Colon (tissue), 2 donors: ENCODE measurements at regions not wholly inside any gene's neighbourhood (a gene's known extent, or its start where the extent isn't known, plus 50 kb on each side); places are given as distances from the start of the nearest gene placed in this dataset.

Source experiments
- FAIRE-seq: peaks from 2 replicates; lab custom pipeline; 2012; peaks lifted over from hg19 to GRCh38; lab: Jason Lieb, UNC
- donor health status: control.
- donor health status: control.

DNA sequence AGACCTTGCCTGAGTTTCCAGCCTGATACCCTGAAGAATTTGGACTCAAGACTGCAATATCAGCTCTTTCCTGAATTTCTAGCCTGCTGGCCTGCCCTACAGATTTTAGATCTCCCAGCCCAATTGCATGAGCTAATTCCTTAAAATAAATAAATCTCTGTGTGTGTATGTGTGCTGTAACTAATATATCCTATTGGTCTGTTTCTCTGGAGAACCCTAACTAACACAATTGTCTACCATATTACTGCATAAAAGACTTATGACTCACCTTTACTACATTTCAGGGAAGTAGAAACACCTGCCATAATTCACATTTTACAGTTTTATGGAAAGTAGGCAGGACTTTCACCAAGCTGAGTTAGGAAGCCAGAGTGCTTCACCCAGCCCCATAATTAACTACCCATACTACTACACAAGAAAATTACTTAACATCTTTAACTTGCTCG, 90.7 kb upstream of the BEND6 start:
- peak; percentile 92 for FAIRE-seq

DNA sequence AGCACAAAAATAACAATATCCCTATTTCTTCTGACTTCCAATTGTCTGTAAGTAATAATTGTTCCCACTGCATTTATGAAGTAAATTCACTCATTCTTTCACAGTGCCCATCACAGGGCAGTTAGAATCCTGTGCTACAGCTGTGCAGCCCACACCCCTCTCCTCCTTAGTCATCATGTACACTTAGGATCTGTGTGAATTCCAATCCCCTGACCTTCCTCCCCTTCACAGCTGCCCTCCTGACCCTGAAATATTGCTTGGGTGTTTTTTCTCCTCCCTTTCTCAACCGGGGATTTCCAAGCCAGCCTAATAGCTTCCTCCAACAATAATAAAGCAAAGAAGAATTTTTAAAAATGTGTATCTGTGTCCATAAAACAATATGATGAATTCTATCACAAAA, 91.5 kb upstream of the BEND6 start:
- FAIRE-seq, result no peak

DNA sequence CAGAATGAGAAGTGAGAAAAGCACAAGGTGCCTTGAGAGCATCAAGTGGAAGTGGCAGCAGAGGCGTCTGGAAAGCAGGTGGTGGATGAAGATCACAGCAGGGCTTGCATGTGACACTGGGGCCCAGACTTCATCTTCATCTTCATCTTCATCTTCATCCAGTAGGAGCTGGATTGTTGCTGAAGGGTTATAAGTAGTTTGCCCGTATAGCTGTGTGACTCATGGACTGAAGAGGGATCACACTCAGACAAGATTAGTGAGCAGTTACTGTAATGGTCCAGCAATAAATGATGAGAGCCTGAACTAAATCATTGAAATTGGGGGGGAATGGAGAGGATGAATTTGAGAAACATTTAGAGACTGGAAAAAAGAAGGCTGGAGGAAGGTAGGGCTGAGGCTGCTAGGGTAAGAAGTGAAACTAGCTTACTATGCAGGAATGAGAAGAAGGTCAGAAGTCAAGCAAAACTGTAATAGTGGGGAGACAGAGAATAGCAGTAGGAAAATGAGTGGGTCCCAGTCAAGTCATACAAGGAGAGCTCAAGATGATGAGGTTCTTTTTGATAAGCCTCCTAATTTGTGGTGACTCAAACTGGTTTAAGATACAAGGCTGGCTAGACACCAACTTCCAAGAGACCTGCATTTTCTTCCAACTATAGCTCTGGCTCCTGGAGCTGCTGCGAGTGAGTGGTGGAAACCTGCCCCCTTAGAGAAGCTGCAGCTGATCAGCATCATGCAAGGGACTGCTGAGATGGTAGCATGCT, 92.3 kb upstream of the BEND6 start:
- no peak for FAIRE-seq

DNA sequence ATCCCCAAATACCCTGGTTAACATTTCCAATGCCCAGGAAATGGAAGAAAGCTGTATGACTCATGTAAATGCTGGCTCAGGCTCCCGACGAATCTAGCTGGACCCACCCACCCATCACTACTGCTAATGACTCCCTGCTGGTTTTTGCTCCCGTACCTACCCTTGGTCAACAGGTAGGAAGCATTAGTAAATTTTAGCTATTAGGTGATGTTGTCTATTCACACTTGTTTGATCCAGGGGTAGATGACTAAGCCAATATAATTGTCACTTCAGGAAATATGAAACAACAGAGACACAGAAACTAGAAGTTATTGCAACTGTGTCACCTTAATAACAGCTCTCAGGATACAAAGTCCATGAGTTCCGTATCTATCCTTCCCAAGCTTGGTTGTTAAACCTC, 94.4 kb upstream of the BEND6 start:
- FAIRE-seq, result no peak

DNA sequence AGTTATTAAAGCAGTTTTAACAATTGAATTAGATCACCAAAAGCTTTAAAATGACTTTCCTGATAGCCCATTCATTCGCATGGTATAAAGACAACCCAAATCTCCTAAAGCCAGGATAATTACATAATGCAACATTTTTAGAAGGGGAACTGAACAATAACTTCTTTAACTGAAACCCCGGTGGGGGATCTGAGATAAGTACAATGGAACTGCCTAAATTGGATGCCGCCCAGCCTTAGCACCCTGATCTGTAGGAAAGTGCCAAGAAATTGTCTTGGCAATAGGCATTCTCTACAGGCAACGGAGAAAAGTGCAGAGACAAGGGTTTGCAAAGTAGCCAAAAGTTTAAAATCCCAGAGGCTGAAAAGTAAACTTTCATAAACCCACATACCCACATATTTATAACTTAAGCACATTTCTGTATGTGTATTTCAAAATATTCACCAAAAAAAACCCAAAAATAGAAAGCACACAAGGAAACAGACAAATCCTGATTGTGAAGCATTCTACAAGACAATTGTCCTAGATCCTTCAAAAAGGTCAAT, 98.8 kb upstream of the BEND6 start:
- no peak for FAIRE-seq

DNA sequence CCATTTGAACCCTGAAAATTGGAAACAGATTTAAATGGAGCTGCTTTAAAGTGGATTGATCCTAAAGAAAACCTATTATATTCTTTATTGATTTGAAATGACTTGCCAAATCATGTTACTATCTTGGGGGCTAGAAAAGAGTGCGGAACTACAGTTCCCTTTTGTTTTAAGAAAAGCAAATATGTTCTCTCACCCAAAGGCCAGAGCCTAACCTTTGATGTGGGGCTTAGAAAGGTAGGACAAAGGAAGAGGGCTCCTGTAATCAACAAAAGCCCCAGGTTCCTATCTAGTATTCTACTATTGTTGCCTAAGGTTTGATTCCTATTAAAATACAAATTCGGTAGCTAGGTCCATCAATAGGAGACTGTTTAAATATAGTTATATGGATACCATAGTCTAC, 100.8 kb upstream of the BEND6 start:
- FAIRE-seq, result no peak

DNA sequence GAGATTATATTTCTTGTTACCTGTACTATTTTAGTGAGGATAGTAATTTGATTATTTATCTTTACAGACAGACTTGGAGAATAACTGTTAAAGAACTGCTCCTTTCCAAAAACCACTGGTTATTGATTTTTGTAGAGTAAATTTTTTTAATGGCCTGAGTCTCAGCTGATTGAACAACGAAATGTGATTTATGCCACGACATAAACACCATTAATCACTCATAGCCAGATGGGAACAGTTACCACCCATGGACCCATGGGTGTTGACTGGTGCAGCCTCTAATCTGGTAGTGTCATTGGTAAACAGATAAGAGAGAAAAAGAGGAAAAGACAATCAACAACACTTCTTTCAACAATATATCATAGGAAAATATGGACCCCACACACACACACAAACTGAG, 101.4 kb upstream of the BEND6 start:
- no peak for FAIRE-seq

DNA sequence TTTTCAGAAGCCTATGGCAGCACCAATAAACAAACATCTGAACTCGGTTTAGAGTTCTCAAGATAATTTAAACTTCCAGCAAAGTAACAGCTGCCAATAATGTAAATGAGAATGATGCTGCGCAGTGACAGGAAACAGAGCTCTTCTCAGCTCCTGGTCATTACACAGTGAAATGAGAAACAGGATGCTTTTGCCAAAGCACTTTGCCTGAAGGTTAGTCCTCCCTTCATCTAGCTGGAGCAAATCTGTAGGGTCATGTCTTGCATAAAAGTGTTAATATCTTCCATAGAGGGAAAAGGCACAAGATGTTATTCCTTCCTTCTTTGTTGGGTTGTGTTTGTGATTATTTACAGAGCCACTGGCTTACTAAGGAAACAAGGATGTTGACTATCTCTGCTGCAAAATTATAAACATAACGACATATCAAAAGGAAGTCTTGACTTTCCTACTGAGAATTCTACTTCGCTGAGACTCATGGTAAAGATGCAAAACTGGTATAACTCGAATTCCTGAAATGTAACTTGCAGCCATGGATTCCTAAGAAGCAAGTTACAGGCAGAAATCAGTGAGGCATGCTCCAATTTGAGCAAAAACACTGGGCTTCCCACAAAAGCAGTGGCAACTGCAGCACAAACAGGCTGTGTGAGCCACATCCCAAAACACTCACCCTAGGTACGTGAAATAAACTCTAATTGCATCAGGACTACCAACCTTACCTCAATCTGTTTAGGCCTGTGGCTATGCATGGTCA, 102.5 kb upstream of the BEND6 start:
- no peak for FAIRE-seq

DNA sequence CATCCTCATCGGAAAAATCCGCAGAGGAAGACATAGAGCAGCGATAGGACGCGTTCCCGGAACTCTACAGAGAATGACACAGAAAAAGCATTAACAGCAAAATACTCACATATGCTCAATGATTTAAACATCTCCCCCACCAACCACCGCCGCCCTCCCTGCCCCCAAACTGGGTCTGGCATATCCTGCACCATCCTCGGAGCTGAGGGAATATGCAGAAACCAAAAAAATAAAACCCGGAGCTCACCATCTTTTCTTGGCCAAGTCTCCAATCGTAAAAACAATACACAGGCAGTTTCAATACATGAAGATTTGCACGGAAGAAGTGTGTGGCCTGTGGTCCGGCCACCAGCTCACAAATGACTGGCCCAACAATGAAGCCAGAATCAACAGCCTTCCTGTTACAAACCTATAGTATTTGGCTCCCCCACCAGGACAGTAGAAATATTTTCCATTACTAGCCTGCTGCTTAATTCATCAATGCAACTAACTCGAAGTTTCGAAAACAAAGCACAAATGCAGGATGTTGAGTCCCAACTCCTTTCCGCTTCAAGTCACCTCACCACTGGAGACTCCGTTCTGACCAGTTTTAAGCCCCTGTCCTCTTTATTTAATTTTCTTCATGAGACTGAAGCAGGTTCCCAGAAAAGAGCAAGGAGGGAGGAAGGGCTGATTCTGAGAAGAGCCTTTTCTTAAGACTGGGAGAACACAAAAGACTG, 103.2 kb upstream of the BEND6 start:
- FAIRE-seq, result no peak

DNA sequence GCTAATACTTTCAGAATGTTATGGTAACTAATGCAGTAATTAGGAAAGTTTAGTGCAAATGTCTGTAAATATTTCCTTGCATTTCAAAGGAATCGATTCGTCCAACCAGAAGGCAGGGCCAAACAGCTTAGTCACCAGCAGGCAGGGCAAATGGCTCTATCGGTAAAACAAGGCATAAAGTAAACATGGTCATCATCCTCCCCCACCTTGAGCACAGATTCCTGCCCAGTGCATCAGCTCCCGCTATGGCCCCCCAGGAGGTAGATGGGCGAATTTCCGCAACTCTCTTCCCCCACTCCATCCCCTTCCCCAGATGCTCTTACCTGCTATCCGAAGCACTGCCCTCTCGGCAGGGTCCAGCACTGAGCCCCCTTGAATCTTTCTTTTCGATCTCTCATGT, 103.8 kb upstream of the BEND6 start:
- no peak for FAIRE-seq

DNA sequence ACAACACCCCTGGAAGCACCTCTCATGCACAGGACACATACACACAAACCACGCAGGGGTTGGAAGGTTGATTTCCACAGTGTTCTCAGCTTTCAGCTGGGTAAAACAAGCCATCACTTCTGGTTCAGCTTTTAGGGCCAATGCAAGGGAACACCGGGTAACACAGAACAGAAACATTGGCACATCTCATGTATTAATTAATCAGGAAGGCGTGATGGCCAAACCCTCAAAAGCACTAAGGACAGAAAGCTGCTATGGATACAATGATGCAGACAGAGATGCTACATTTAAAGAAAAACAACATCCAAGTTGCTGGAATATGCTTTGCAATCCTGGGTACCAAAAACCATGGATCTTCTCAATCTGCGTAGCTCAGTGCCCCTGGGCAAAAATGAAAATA, 104.3 kb upstream of the BEND6 start:
- FAIRE-seq, result no peak

DNA sequence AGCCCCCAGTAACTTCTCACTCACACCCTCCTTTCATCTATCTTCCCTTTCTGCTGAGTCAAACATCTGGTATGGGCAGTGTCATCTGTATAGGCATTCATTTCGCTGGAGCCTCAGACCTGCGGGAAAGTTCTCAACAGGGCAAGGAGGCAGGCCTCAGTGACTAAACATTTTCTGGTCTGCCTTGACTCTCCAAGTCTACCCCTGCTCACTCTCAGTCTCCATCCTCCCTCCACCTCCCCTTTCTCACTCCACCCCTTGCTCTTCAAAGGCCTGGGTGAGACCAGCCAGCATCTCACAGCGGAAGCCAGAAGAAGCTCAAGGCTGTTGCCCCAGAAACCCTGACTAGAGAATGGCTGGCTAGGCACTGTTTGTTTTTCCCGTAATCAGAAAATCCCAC, 105.0 kb upstream of the BEND6 start:
- FAIRE-seq, result no peak

DNA sequence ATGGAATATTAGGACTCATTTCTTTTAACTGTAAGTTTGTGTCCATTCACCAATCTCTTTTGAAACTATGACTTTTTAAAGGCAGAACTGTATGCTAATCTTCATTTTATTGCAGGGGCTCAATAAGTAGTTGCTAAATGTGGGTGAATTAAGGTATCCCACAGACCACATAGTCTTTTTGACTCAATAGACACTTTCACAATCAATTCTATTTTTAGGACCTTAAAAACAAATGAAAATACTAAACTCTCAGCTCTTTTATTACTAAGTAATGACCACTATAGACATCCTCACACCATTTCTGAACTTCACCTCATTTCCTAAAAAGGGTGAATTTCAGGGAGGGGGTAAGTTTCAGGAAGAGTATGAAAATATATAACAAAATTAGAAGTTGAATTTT, 106.8 kb upstream of the BEND6 start:
- FAIRE-seq, result no peak

DNA sequence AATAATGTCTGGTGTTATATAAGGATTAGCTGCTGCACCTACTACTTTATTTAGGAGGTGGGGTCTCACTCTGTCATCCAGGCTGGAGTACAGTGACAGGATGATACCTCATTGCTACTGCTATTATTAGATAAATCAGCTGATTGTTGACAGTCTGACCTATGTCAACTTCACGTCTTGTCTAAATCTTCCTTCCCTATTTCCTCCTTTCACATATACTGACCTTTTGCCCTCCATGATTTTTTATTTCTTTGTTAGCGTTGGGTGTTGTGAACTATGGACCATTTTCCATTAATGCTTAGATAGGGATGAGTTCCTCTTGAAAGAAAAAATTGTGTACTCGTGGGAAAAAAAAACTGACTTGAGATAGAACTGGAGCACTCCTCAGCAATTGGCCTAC, 109.9 kb upstream of the BEND6 start:
- no peak for FAIRE-seq

DNA sequence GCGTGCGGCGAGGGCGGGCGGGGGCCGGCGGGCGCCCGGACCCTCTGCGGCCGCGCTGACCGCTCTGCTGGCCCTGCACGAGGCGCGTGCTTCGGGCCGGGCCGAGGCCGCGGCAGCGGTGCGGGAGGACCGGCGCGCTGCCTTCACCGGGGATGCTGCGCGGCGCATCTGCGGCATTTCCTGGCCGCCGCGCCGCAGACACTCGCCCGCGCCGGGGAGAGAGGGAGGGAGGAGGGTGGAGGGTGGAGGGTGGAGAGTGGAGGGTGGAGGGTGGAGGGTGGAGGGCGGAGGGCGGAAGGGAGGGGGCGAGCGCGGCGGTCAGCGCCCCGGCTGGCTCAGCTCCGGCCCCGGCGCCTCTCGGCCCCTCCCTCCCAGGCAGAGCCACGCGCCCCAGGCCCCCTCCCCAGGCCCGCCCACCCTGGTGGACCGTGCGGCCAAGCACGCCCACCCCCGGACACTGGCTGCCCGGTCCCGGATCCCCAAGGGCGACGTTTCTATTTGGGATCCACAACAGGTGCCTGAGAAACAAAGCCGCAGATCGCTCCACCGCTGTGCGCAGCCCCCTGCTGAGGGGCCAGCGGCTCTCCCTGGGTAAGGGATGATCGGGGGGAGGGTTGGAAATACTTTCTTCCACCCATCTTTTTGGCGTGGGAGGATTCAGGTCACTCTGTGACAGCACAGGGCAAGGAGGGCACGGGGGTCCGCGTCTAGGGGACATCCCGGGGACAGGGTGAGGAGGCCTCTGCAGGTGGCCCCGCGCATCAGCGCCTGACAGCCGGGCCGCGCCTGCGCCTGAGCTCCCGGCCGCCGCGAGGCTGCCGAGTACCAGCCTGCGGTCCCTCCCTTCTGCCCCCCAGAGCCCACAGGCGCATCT, 111.2 kb upstream of the BEND6 start:
- no peak for FAIRE-seq

DNA sequence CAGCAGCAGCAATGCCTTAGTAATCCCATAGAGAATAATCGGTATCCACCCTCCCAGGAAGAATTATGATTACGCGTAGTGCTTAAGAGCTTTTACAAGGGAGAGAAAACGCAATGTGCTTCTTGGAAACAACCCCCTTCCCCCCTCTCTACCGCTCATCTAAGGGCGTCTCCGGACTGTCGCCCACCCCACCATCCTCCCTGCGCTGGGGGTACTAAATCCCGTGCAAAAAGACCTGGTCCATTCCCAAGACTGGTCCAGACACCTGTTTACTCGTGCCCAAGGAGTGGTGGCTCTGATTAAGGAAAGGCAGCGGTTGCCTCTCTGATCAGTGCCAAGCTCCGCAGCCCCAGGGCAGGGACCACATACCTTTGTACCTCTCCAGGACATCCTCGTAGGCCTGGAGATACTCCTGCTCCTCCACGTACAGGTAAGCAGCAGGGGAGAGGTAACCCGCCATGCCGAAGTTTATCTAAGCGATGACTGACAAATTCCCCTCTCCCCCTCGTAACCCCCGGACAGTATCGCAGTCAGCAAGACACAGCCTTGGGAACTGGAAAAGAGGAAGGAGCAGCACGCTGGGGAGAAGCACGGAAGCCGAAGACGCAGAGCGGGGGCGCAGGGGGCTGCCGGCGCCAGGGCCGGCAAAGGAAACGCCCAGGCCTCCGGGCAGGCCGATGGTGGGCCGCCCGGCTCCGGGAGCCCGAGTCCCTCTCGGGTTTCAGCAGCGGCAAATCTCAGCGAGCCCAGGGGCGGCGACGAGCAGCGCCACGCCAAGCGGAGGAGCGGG, 112.0 kb upstream of the BEND6 start:
- no peak for FAIRE-seq

DNA sequence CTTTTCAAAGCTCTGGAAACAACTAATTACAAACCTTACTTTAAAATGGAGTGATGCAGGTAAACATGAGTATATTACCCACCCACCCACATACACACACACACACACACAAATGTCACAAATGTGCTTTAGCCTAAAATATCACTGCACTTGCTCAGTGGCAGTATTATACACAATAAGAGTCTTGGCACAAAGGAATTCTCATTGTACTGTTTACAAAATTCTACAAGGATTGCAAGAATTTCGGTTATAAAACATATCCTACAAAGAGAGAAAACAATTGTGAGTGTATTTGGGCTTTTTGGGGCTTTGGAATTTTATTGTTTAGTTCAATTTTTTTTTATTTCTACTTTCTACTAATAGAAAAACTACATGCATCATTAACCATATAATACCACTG, 113.2 kb upstream of the BEND6 start:
- FAIRE-seq, result no peak

DNA sequence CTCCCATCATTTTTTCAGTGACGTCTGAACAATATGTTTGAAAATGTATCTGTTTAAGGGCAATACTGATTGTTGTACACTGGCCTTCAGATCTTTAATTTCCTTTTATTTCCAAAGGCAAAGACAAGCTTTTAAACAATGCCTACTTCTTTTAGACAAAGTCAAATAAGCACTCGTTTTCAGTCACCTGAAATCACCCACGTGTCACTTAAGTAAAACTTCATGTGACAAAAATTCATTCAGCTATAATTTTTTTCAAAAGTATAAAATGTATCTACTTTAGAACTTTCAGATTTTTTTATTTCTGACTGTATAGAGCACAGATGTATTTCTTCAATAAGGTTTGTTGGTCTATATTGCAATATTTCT, 113.5 kb upstream of the BEND6 start:
- FAIRE-seq, result no peak

DNA sequence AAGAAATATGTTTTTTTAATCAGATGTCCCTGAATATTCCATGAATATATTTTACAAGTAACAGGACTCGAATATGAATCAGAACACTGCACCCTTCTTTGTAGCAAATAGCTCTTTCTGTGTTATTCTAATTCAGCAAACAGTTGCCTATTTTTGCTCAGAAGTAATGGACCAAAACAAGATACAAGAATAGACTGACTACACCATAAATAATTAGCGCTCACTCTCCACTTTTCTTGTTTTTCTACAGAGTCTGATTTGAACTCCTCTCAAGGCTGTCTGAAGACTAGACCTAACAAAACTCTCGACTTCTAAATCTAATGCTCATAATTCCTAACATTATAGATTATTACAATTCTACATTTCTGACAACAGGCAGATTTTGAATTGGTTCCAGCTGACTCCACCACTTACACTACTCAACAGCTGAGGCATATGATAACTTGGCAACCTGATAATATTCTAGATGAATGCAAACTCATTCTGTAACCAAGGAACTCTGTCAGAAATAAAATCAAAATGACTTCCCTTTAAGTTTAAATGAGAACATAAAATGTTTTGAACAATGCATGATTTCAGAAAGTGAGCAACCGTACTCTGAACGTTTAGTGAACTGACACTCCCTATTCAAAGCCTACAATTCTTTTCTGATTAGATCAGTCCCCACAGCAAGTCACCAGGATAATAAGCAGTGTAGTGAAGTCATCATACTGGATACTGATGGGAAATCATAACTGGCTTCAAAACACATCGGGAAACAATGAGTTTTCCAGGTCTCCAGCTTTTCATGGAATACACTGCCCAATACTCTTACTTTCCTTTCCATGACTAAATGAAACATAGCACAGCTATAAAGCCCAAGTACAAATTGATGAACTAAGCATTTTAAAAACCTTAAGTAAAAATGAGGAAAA, 114.2 kb upstream of the BEND6 start:
- no peak for FAIRE-seq
